Activated naive CD8-positive, alpha-beta T cell treated with anti-CD3 and anti-CD28 coated beads for 36 hours (primary cell): ENCODE measurements at regions not wholly inside any gene's neighbourhood (a gene's known extent, or its start where the extent isn't known, plus 50 kb on each side); places are given as distances from the start of the nearest gene placed in this dataset.
"Not testable (repeated sequence)": the region's sequence is repeated elsewhere in the genome, so short reads cannot be mapped to it uniquely, and the experiment has no call there.

Experiments used
- DNase-seq: peaks from one replicate; pipeline ENCODE4 v3.0.0; 2021
- H3K27ac Mint-ChIP-seq: one replicate; pipeline ENCODE4 v1.8.0; 2022; ENCODE audit warnings: mild to moderate bottlenecking, moderate library complexity, mixed read lengths
- H3K27me3 Mint-ChIP-seq: one replicate; pipeline ENCODE4 v1.8.0; 2022; ENCODE audit warnings: mild to moderate bottlenecking, mixed read lengths
- H3K36me3 Mint-ChIP-seq: one replicate; pipeline ENCODE4 v1.8.0; 2021; ENCODE audit warnings: mild to moderate bottlenecking, mixed read lengths
- H3K4me1 Mint-ChIP-seq: one replicate; pipeline ENCODE4 v1.8.0; 2021; ENCODE audit warnings: mixed read lengths
- H3K4me3 Mint-ChIP-seq: one replicate; pipeline ENCODE4 v1.8.0; 2022; ENCODE audit warnings: mild to moderate bottlenecking, moderate library complexity, mixed read lengths
- H3K9me3 Mint-ChIP-seq: one replicate; pipeline ENCODE4 v1.8.0; 2022; ENCODE audit warnings: mixed read lengths

DNA sequence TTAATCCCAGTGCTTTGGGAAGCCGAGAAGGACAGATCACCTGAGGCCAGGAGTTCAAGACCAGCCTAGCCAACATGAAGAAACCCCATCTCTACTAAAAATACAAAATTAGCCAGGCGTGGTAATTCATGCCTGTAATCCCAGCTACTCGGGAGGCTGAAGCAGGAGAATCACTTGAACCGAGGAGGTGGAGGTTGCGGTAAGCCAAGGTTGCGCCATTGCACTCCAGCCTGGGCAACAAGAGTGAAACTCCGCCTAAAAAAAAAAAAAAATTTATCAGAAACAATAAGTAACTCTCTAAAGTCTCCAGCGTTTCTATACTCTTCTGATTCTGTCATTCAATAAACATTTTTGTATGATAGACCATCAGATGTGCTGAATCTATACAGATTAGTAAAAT is 55.7 kb upstream of the FNDC3B start:
- H3K4me3 Mint-ChIP-seq, H3K36me3 Mint-ChIP-seq: not testable (repeated sequence)

GRCh38 chr3:171984883-171985282 is 54.5 kb upstream of the FNDC3B start:
- H3K4me1 Mint-ChIP-seq: peaks cover 9% of the 10 kb centered on the region
- no peaks in the 10 kb centered on the region for H3K36me3 Mint-ChIP-seq
- no peak overlapping the region for H3K4me3 Mint-ChIP-seq
- peaks cover 4% of the 10 kb centered on the region for H3K27me3 Mint-ChIP-seq
- no peaks in the 10 kb centered on the region for H3K9me3 Mint-ChIP-seq
- no peak overlapping the region for H3K27ac Mint-ChIP-seq
- DNase-seq: no peak

More for the DNA sequence above, 55.7 kb upstream of the FNDC3B start:
- H3K27me3 Mint-ChIP-seq, H3K27ac Mint-ChIP-seq, DNase-seq, H3K4me1 Mint-ChIP-seq, H3K9me3 Mint-ChIP-seq: not testable (repeated sequence)

GRCh38 chr3:171986176-171986575 is 53.2 kb upstream of the FNDC3B start:
- H3K27me3 Mint-ChIP-seq: peaks cover 4% of the 10 kb centered on the region
- H3K27ac Mint-ChIP-seq: no peak overlapping the region
- DNase-seq: no peak
- H3K36me3 Mint-ChIP-seq: no peaks in the 10 kb centered on the region
- peaks cover 3% of the 10 kb centered on the region for H3K4me1 Mint-ChIP-seq
- H3K9me3 Mint-ChIP-seq: no peaks in the 10 kb centered on the region
- no peak overlapping the region for H3K4me3 Mint-ChIP-seq

- Mint-ChIP-seq H3K4me3 (no peak overlapping the region), H3K27ac (no peak overlapping the region), H3K27me3 (peaks cover 4% of the 10 kb centered on the region), H3K9me3 (no peaks in the 10 kb centered on the region), H3K36me3 (no peaks in the 10 kb centered on the region), H3K4me1 (peaks cover 3% of the 10 kb centered on the region)
- no peak for DNase-seq
Observed at GRCh38 chr3:171986757-171987518, 52.4 kb upstream of the FNDC3B start.
